NCI-H146 treated with DMSO at 0.1 percent for 48 hours (cell line): ENCODE measurements at regions not wholly inside any gene's neighbourhood (a gene's known extent, or its start where the extent isn't known, plus 50 kb on each side); places are given as distances from the start of the nearest gene placed in this dataset.
"Not testable (repeated sequence)": the region's sequence is repeated elsewhere in the genome, so short reads cannot be mapped to it uniquely, and the experiment has no call there.

Experiments
- DNase-seq: peaks from one replicate; lab custom pipeline; 2025; ENCODE audit not compliant: unreplicated experiment; lab: John Stamatoyannopoulos, UW

GRCh38 chr9:110015759-110016158 lies 192.2 kb downstream of the C9orf152 start:
- DNase-seq = no peak

- DNase-seq = no peak
These were observed 191.6 kb downstream of the C9orf152 start for GRCh38 chr9:110016340-110016739.

GRCh38 chr9:110020216-110020615 lies 187.7 kb downstream of the C9orf152 start:
- DNase-seq = not testable (repeated sequence)

- no peak for DNase-seq
These were observed 186.1 kb downstream of the C9orf152 start for GRCh38 chr9:110021891-110022290.

DNA sequence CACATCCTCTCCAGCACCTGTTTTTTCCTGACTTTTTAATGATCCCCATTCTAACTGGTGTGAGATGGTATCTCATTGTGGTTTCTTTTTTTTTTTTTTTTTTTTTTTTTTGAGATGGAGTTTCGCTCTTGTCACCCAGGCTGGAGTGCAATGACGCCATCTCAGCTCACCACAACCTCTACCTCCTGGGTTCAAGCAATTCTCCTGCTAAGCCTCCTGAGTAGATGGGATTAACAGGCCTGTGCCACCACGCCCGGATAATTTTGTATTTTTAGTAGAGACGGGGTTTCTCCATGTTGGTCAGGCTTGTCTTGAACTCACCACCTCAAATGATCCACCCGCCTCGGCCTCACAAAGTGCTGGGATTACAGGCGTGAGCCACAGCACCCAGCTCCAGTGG lies 184.7 kb downstream of the C9orf152 start:
- not testable (repeated sequence) for DNase-seq

GRCh38 chr9:110025551-110026170 lies 182.3 kb downstream of the C9orf152 start:
- DNase-seq = no peak

DNA sequence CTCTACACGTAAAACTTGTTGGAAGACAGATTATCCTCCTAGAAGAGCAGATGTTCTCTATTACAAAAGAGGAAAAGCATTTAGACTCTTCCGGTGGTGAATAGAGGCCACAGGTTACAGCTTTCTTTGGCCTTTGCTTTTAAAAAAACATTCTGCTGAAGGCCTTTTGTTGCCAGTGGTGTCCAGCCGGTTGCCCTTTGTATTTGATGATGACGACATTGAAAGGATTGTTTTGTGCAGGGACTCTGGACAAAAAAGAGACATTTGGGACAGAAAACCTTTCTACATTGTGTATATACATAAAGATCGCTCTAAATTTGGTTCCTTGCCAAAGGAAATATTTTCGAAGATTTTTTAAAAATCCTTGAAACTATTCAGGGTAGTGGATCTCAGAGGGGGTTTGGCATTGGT lies 180.3 kb downstream of the C9orf152 start:
- DNase-seq = peak; percentile 85

- no peak for DNase-seq
These were observed 179.7 kb downstream of the C9orf152 start for GRCh38 chr9:110028271-110028670.

GRCh38 chr9:110028676-110029075 lies 179.3 kb downstream of the C9orf152 start:
- DNase-seq = no peak

GRCh38 chr9:110029429-110029955 lies 178.5 kb downstream of the C9orf152 start:
- DNase-seq = no peak

GRCh38 chr9:110029956-110030480 lies 177.9 kb downstream of the C9orf152 start:
- DNase-seq = no peak

GRCh38 chr9:110030632-110031031 lies 177.3 kb downstream of the C9orf152 start:
- DNase-seq = no peak

- DNase-seq = no peak
These were observed 176.3 kb downstream of the C9orf152 start for GRCh38 chr9:110031511-110032173.

GRCh38 chr9:110032532-110032931 lies 175.4 kb downstream of the C9orf152 start:
- DNase-seq = not testable (repeated sequence)

GRCh38 chr9:110033869-110034268 lies 174.1 kb downstream of the C9orf152 start:
- no peak for DNase-seq

GRCh38 chr9:110036286-110036685 lies 171.7 kb downstream of the C9orf152 start:
- DNase-seq = no peak

DNA sequence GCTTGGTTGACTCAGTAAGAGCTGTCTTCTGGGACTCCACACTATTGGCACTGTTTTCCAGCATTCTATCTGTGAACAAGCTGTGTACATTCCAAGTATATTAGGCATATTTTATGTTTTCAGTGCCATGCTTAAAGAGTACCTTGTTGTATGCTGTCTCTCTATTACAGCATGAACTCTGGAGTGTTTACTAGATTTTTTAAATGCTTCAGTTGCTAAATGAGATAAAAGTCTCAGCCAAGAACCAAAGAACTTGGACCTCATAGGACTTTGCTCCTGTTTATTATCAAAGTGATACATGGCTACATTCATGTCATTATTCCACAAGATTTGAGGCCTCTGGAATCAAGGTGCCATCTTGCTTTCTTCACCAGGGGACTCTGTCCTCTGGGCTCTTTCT lies 167.2 kb downstream of the C9orf152 start:
- no peak for DNase-seq

DNA sequence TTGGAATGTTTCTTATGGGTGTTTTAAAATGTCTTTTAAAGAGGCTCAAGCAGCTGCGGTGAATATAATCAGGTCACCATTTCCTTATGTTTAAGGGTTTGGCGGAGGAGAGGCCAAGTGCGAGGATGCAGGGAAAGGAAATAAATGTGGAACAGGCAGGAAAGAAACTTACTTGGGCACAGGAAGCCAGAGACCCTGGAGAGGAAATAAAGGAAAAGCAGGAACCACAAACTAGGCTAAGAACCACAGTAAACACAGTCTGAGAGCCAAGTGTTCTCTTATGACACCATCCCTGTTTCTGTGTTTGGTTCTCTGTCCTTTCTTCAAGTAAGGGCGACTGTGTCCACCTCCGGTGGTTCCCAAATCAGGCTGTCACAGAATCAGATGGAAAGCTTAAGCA lies 166.5 kb downstream of the C9orf152 start:
- DNase-seq = no peak

DNA sequence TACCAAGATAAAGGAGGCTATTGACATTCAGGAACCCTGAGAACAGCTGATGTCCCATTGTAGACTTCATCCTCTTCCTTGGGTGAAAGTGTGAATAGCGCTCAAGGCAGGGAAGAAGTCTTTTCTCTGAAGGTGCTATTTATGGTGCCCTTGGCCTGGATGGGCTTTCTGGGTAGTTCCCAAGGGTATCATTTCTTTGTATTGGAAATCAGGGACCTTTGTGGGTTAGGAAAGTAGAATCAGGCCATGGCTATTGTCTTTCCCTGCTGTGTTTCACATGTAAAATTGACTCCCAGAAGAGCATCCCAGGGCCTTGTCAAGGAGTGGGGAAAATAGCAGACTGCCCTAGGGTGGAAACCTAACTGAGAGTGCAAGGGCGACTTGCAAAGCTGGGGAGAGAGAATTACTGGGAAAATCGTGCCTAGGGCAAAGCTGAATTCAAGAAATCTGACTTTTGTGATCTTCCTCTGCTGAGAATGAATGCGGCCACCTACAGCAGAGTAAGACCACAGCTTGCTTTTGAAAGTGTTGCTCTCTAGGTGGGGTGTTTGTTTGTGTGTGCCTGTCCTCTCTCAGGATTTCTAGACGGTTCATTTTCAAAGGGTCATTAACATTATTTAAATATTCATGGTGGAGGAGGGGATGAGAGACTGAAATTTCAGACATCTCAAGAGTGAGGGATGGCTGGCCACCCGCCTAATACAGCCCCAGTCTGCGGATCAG lies 160.6 kb downstream of the C9orf152 start:
- peak; percentile 33 for DNase-seq

- DNase-seq = peak; percentile 46
These were observed 160.0 kb downstream of the C9orf152 start for GRCh38 chr9:110047955-110048402.

- DNase-seq = peak; percentile 62
These were observed 159.5 kb downstream of the C9orf152 start for GRCh38 chr9:110048403-110048975.
